HG03520 (cell line): ENCODE measurements at regions not wholly inside any gene's neighbourhood (a gene's known extent, or its start where the extent isn't known, plus 50 kb on each side); places are given as distances from the start of the nearest gene placed in this dataset.
"Not testable (repeated sequence)": the region's sequence is repeated elsewhere in the genome, so short reads cannot be mapped to it uniquely, and the experiment has no call there.

Experiments used
- ATAC-seq: cut with Tn5 transposase; IDR thresholded peaks from one replicate; pipeline ENCODE4 v1.9.1; 2021; ENCODE audit warnings: mild to moderate bottlenecking, moderate library complexity; ENCODE audit not compliant: unreplicated experiment

GRCh38 chr3:162367429-162368260, 871.0 kb downstream of the OTOL1 start:
- no peak for ATAC-seq

DNA sequence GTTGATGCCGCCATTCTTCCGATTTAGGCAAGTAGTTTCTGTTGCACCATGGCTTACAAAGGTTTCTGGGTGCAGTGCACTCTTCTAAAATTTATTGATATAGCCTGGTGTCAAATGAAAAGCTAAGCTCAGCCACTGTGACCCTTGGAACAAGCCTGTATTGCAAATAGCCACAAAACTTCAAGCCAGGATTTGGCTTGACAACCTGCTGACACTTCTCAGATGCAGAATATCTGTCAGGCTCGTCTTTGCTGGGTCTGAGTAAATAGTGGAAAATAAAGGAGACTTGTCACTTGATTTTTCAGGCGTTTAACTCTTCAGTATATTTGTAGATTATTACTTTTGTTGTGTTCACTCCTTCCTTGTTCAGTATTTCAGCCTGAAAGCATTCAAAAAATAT, 871.8 kb downstream of the OTOL1 start:
- no peak for ATAC-seq

- no peak for ATAC-seq
These were observed 872.7 kb downstream of the OTOL1 start for GRCh38 chr3:162369306-162369705.

DNA sequence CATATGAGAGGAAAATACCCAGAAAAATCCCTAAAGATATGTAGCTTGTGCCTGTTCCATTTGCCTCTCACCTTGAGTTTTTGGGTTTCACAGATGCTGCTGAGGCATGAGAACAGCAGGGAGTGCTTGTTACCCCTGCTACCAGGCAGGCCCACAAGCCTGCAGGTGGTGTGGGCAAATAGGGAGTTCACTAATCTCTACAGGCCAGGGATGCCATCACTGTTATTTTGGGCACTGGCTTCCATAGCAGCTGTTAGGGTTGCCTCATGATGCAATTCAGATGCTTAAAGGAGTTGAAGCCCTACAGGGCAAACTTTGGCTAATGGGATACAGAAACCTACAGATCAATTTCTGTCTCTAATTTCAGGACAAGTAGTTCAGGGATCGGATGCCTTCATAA, 873.5 kb downstream of the OTOL1 start:
- ATAC-seq, result no peak

- no peak for ATAC-seq
These were observed 880.2 kb downstream of the OTOL1 start for GRCh38 chr3:162376761-162377160.

GRCh38 chr3:162377608-162378007, 881.0 kb downstream of the OTOL1 start:
- no peak for ATAC-seq

DNA sequence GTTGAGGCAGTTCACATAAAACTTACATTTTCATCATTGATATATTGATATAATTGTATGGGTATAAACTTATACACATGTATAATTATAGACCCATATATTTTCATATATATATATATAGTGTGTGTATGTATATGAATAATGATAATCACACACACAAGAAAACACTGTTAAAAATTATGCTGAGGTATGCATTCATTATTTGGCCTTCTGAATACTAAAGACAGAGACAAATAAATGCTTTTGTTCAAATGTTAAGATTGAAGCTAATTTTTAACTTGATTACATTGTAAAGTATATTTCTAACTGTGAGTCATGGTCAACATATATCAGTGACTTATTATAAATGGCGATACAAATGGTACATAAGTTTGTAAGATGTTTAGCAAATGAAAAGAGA, 888.8 kb downstream of the OTOL1 start:
- no peak for ATAC-seq

- no peak for ATAC-seq
These were observed 894.3 kb downstream of the OTOL1 start for GRCh38 chr3:162390891-162391290.

DNA sequence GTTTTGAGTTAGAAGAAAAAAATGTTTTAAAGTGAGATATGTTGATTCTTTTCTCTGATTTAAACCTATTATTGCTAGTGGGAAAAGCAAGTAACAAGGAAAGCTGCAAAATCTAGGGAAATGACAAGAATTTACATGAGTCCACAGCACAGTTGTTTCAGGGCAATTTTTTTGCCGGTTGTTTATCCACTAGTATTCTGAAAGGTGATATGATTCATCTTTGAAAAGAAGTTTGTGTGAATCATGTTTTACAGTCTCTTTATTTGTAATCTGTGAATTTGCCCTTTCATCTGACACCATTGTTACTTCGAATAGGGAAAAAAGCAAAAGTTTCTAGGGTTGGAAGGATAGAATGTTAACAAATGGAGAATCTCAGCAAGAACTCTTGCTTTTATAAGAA, 894.7 kb downstream of the OTOL1 start:
- no peak for ATAC-seq

DNA sequence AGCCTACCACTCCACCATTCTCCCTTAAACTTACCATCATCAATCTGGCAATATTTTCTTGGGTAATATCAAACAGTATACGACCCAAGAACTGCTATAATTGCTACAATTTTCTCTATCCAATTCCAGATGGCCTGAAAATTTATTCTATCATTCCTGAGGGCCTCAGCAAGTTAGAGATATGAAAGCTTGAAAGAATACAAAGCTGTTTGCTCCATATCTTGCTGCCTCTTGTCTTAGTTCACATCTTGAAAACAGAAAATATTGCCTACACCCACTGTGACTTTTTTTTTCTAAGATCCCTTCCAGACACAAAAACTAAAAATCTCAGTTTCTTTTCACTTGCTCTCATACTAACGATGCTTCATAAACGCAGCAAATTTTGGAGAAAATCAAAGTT, 898.9 kb downstream of the OTOL1 start:
- no peak for ATAC-seq

- no peak for ATAC-seq
These were observed 901.9 kb downstream of the OTOL1 start for GRCh38 chr3:162398554-162398953.

- ATAC-seq, result no peak
These were observed 904.1 kb downstream of the OTOL1 start for GRCh38 chr3:162400697-162401096.

- ATAC-seq, result not testable (repeated sequence)
These were observed 914.9 kb downstream of the OTOL1 start for GRCh38 chr3:162411556-162411955.

DNA sequence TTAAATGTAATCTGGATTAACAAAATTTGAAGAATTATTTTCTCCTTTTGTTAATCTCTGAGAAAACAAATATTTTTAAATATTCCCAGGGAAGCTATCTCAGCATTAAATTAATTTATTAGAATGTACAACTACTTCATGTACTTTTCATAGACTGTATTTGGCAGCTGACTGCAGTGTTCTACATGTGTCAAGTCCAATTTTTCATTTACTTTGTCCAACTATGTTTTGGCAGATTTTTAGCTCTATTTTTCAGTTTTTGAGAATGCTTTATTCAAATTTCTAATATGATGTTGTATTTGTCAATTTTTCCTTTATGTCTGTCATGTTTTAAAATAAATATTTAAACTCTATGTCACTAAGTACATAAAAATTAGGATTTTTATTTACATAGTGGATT, 925.1 kb downstream of the OTOL1 start:
- ATAC-seq, result no peak

DNA sequence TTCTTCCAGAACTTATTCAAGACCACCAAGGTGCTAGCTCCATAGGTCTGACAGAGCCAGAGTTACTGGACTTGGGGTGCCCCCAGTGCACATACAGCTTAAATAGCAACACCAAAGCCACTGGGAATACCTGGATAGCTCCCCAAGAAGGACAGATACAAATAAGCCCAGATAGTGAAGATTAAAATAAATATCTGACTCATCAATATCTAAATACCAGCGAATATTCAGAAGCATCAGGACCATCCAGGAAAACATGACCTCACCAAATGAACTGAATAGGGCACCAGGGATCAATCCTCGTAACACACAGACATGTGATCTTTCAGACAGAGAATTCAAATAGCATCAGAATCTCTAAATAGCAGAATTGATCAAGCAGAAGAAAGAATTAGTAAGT, 931.6 kb downstream of the OTOL1 start:
- no peak for ATAC-seq

GRCh38 chr3:162435750-162436149, 939.1 kb downstream of the OTOL1 start:
- ATAC-seq, result no peak

- no peak for ATAC-seq
These were observed 940.2 kb downstream of the OTOL1 start for GRCh38 chr3:162436826-162437225.

DNA sequence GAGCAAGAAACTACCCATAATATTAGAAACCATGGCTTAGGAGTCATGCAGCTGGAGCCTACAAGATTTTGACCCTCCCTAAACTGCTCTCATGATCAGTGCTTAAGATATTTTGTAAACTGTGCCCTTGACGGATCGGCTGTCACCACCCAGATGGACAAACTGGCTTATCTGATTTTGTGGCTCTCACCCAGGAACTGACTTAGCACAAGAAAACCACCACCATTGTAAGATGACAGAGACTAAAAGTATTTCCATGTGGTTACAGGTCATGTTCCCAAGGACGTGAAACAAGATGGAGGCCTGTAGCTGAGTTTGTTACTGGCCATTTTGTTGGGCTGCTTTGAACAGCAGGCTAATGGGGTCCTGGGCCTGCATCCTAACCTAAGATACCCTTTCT, 940.9 kb downstream of the OTOL1 start:
- ATAC-seq, result no peak

- no peak for ATAC-seq
These were observed 945.1 kb downstream of the OTOL1 start for GRCh38 chr3:162441716-162442115.

DNA sequence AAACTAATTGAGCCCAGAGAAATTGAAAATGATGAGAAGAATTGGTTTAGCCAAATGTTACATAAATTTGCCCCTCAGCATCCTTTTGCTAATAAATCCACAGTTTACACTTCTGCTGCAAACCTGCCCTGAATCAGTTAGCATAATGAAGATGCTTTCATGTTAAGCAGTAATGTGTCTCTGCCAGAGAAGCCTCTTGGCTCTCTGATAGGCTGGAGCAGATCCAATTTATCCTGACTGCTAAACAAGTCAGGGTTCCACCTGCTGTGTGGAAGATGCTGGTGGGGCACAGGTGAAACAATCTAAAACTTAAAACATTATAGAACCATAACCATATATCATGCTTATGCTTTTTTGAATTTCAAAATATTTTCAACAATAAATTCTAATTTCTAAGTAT, 946.8 kb downstream of the OTOL1 start:
- ATAC-seq, result no peak

DNA sequence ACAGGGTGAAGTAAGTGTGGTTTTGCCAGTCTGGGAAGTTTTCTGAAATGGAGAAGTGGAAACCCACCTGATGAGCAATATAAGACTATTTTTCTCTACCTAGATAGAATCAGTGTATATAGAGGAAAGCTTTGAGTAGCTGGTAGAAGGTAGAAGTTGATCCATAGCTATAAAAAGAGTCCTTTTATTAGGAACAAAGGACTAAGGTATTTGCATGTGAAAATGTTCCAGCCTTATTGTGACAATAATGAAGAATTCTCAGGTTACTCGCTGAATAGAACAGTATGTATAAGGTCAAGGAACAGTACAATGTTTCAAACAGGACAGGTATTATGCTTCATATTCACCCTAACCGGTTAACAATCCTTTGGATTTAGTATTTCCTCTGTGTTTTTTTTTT, 972.2 kb downstream of the OTOL1 start:
- no peak for ATAC-seq

- ATAC-seq, result no peak
These were observed 990.5 kb downstream of the OTOL1 start for GRCh38 chr3:162487138-162487537.

DNA sequence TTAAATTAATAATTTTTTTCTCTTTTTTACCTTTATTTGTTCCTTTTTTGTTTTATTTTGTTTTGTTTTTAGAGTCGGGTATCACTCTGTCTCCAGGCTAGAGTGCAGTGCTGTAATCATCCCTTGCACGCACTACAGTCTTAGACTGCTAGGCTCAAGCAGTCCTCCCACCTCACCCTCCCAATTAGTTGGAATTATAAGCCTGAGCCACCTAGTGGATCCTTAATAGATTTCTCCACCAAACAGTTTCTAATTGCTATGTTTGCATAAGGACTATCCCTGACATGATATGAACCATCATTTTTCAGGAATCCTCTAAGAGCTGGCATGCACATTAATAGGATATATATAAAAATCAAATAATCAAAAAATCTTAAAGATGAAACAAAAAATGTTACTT, 993.2 kb downstream of the OTOL1 start:
- no peak for ATAC-seq
